Erythroblast (primary cell): ENCODE measurements at regions not wholly inside any gene's neighbourhood (a gene's known extent, or its start where the extent isn't known, plus 50 kb on each side); places are given as distances from the start of the nearest gene placed in this dataset.
"Not testable (repeated sequence)": the region's sequence is repeated elsewhere in the genome, so short reads cannot be mapped to it uniquely, and the experiment has no call there.

ENCODE experiments used
- DNase-seq, 2 experiments: peaks; one replicate each; lab custom pipeline; 2025; lab: John Stamatoyannopoulos, UW
- GATA1 ChIP-seq: IDR thresholded peaks from 2 replicates; pipeline ENCODE4 v1.6.1; 2011; ENCODE audit warnings: low read depth, mild to moderate bottlenecking, control low read depth, low read length, moderate library complexity
- POLR2A ChIP-seq: IDR thresholded peaks from 2 replicates; pipeline ENCODE4 v1.6.1; 2011; ENCODE audit warnings: mild to moderate bottlenecking, low read length

DNA sequence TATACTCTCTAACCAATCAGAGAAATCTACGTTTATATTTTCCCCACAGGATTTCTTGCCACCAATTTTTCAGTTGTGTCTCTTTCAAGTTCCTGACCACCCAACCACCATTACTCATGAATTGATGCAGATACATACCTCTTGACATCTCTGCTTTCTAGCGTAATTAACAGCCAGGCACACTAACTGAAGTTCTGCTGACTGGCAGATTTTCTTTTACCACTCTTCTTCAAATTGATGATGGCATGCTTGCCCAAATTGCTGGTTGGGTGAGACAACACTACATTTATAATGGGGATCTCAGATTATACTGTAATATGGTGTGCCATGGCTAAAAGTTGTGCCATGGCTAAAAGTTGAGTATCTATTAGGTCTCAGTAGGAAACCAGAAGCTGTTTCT is 566.7 kb downstream of the ADGRL2 start:
- TF ChIP-seq POLR2A (no peak), GATA1 (no peak)

DNA sequence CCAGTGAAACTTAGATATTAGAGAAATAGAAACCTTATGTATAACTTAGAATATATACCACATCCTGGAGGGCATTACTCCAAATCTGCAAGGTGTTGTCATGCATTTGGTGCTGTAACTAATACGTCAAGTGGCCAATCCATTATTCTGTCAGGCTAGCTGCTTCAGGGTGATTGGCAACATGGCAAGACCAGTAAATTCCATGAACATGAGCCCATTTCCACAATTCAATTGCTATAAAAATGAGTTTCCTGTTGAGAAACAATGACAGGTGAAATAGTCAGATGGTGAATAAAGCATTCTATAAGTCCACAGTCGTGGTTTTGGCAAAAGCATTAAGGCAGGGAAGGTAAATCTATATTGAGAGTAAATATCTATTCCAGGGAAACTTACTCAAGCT is 566.0 kb downstream of the ADGRL2 start:
- TF ChIP-seq GATA1 (no peak), POLR2A (no peak)
- DNase-seq: no peak

More for the DNA sequence above, 566.7 kb downstream of the ADGRL2 start:
- no peak for DNase-seq

DNA sequence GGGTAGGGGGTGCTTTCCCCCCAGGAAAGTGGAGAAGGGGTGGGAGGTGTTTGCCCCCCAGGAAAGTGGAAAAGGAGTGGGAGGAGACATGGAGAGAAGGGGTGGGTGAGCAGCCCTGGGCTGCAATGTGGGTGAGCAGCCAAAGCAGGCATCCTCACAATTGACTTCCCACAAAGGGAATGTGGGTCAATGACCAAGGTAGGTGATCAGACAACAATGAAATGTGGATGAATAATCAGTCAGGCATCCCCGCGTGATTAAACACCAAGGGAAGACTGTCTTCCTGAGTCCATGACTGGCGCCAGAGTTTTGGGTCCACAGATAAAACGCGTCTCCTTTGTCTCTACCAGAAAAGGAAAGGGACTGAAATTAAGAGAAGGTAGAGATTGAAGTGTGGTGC is 558.8 kb downstream of the ADGRL2 start:
- DNase-seq: not testable (repeated sequence)

DNA sequence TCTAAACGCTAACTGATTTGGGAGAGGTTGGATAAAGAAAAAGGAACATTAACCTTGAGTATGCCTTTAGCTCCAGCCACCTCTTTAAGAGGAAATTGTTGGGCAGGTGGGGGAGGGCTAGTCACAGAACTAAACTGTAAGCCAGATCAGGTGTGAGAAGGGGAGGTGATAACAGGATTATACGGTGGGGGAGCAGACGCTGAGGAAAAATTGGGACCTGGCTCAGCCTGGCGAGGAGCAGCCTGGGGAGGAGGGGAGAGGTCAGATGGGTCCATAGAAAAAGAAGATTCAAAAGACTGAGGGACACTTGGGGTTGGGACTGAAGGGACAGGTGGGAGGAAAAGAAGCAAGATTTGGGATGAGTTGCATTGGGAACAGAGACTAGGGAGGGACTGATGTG is 558.0 kb downstream of the ADGRL2 start:
- DNase-seq: not testable (repeated sequence)

DNA sequence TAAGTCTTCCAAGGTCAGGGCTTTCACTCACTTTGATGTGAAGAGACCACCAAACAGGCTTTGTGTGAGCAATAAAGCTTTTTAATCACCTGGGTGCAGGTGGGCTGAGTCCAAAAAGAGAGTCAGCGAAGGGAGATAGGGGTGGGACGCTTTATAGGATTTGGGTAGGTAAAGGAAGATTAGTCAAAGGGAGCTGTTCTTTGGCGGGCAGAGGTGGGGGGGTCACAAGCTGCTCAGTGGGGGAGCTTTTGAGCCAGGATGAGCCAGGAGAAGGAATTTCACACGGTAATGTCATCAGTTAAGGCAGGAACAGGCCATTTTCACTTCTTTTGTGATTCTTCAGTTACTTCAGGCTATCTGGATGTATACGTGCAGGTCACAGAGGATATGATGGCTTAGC is 553.8 kb downstream of the ADGRL2 start:
- DNase-seq: not testable (repeated sequence)

DNA sequence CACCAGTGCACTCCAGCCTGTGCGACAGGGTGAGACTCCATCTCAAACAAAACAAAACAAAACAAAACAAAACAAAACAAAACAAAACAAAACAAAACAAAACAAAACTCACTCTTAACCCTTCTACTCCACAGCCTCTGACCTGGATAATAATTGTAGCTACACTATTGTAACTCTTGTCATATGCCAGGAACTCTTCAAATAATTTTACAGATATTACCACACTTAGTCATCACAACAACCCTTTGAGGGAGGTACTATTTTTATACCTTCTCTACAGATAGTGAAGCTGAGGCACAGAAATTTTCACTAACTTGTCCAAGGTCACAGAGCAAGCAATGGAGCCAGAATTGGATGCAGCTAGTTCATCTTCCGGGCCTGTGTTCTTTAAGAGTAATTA is 547.8 kb downstream of the ADGRL2 start:
- DNase-seq: no peak
- TF ChIP-seq GATA1: no peak
- no peak for TF ChIP-seq POLR2A

DNA sequence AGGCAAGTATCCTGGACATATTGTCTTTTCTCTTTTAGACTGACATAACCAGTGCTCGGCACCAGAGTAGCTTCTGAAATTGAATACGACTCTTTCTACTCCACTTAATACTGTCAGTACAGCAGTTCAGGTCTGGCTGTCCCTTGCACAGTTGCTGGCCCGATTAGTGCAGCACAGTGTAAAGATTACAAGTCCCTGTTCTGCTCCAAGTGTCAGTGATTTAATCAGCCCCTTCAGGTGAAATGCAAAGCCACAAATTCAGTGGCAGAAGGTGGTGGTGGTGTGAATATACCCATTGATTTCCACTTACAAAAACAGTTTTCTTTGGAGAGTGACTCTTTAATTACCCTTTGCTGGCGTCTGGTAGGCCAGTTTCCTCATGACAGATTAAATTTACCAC is 545.4 kb downstream of the ADGRL2 start:
- DNase-seq: no peak
- TF ChIP-seq GATA1 (no peak), POLR2A (no peak)

DNA sequence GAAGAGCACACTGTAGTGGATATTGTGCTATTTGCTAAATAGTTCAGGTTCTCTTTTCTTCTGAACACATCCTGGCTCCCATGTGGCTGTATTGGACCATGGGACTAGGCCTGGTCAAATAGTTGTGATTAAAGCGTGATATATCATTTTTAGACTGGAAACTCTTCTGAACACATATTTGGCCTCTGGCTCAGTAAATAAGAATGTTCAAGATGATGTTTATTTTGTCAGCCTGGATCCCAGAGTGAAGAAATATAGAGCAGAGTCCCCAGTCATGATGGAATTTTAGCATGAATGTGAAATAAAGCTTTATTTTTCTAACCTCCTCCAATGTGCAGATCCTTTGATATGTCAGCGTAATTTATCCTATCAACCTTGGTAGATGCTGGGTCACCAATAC is 542.6 kb downstream of the ADGRL2 start:
- TF ChIP-seq POLR2A (no peak), GATA1 (no peak)
- no peak for DNase-seq

DNA sequence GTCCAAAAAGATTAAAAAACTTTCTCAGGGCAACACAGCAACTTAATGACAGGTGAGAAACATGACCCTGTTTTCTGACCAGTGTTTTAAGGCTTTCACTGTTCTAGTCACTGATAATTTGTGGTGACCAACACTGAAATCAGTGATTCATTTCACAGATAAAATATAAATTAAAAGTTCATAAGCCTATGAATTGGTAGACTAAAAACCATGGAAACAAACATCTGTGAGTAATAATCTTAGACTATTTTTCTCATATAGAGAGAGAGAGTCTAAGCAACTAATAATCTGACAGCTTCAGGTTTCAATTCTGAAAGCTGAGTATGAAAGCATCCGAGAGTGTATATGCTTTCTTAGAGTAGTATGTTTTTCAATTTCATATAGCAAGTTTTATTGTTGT is 536.9 kb downstream of the ADGRL2 start:
- no peak for TF ChIP-seq GATA1
- no peak for TF ChIP-seq POLR2A
- DNase-seq: no peak

DNA sequence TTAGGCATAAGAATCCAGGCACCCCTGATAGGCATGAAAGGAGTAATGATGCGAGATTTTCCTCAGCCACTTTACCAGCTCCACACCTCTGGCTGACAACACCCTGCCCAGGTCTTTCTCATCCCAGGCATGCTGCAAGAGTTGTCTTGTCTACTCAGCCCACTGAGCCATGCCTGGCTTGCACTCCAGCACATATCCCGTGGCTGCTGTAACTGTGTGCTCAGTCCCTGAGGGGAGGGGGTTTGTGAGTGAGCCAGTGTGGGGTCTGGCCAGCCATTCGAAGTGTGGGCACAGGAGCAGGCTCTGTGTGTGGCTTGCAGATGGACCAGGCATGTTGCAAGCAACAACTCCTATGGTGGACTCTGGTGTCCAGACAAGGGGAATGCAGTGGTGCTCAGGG is 529.6 kb downstream of the ADGRL2 start:
- no peak for TF ChIP-seq POLR2A
- no peak for TF ChIP-seq GATA1
- no peak for DNase-seq

DNA sequence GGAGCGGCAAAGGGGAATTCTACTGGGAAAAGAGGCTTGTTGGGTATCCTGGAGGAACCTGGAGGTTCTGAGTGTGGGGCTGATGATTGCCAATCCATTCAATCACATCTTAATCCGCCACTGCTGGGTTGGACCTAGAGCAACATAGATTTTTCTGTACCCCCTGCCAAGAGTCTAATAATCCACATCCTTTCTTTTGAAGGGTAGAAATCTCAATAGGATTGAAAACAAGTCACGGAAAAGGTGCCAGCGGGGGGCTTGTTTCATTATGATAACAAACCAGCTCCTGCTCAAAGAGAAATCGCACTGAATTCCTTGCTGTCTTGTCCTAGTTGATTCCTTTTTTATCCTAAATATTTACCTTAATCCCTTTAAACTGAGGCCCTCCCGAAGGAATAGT is 528.5 kb downstream of the ADGRL2 start:
- no peak for DNase-seq
- TF ChIP-seq POLR2A (no peak), GATA1 (no peak)

DNA sequence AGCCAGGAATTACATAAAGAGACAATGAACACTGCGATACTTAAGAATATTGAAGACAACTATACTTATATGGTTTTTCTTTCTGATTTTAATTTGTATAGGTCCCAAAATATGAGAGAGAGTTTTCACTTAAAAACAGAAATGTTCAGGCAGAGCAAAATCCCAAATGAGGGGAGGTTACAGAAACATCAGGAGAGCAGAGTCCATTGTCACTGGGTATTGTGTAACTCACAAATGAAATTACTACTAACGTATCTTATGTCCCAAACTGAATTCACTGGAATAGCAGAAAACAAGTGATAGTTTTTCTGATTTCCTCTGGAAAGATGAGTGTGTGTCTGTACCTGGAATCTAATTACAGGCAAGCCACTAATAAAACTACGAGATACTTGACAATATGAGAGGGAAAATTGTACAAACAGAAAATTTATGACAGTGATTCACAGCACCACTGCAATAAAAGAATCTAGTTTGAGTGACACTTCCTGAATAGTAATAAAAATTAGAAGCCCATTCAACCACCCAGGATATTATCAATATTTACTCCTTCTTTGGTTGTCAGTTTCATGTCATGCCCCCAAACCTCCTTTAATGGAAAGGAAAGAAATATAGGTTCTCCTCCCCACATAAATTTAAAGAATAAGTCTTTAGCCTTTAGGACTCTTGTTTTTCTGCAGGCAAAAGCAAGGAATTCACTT is 522.6 kb downstream of the ADGRL2 start:
- TF ChIP-seq POLR2A (no peak), GATA1 (no peak)
- DNase-seq: no peak

DNA sequence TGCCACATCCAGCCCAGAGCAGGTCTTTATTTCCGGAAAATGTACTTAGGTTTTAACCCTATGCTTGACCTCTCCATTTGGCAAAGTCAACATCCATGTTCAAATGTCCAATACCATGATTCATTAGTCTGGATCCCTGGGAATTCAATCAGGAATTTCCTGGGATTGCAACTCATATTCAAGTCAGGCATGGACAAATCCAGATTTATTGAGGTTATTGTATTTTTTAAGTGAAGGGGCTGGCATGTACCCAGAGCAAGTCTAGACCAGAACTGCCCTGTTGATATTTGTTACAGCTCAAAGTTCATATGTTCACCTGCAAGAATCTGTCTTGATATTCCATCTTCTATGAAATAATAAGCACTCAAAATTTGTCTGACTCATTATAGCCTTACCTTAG is 521.1 kb downstream of the ADGRL2 start:
- TF ChIP-seq POLR2A (no peak), GATA1 (no peak)
- no peak for DNase-seq

DNA sequence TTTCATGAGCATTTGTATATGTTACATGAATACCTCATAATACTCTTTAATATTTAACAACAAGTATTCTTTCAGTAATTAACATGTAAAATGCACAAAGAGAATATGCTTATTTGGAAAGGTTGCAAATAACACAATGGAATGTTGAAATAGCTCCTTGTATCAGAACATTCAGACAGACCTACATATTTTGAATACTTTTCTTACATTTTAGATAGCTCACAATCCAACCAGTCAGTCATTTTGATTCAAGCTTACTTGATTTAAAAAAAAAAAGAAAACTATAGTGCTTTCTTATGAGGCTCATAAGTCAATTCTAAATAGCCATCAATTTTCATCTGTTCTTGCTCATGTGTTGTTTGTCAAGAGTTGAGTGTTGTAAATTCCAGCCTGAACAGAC is 518.8 kb downstream of the ADGRL2 start:
- DNase-seq: no peak
- TF ChIP-seq GATA1 (no peak), POLR2A (no peak)

DNA sequence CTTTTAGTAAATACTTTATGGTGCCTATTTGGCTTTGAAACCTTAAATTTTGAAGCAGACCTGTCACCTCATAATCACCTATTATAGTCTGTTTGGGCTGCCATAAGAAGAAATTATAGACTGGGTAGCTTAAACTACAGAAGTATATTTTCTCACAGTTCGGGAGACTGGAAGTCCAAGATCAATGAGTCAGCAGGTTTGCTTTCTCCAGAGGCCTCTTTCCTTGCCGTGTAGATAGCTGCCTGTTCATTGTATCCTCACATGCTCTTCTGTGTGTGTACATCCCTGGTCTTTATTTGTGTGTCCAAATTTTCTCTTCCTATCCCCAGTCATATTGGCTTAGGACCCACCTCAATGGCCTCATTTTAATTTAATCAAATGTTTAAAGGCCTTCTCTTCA is 518.2 kb downstream of the ADGRL2 start:
- TF ChIP-seq GATA1: no peak
- no peak for TF ChIP-seq POLR2A
- DNase-seq: no peak

DNA sequence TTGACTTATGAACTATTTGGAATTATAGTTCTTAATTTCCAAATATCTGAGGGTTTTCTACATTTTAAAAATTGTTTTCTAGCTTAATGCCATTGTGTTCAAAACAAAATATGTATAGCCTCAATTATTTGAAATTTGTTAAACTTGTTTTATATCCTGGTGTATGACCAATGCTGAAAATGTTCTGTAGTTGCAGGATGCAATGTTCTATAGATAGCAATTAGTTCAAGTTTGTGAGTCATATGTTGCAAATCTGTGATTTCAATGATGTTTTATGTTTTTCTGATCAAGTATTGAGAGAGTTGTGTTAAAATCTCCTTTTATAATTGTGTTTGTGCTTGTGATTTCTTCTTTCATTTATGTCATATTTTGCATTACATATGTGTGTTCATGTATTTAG is 517.5 kb downstream of the ADGRL2 start:
- DNase-seq: no peak
- no peak for TF ChIP-seq POLR2A
- no peak for TF ChIP-seq GATA1
